H1 (cell line): ENCODE measurements at regions not wholly inside any gene's neighbourhood (a gene's known extent, or its start where the extent isn't known, plus 50 kb on each side); places are given as distances from the start of the nearest gene placed in this dataset.
A peak's percentile ranks its signal among the peaks of the same experiment; 100 is the strongest.

Source experiments
- CTCF ChIA-PET: fragments of 300-600 bp; sonication (Branson Sonifier 250); formaldehyde crosslinking; loops from one replicate; lab custom pipeline; 2021; ENCODE audit not compliant: partially characterized antibody; lab: Charles Lee
- POLR2A ChIA-PET: fragments of 300-600 bp; sonication (Branson Sonifier 250); formaldehyde crosslinking; loops from one replicate; lab custom pipeline; 2021; ENCODE audit warnings: inconsistent platforms; ENCODE audit not compliant: partially characterized antibody; lab: Charles Lee
- DNase-seq, 2 experiments: peaks; one replicate each; pipeline versions ENCODE4 v3.0.0 to v3.0.0-alpha.2; 2010 to 2022; ENCODE audit warnings: low spot score in 2 of 2, low read depth in 1 of 2, mixed read lengths in 1 of 2
- FAIRE-seq: peaks from 2 replicates; lab custom pipeline; 2011; peaks lifted over from hg19 to GRCh38; lab: Jason Lieb, UNC
- H2AFZ ChIP-seq: 2 replicates; pipeline ENCODE4 v1.8.1; 2012; ENCODE audit warnings: low read length, inconsistent platforms
- H2AK5ac ChIP-seq: 2 replicates; pipeline ENCODE4 v1.6.1; 2013; ENCODE audit warnings: low read depth, low read length
- H2BK120ac ChIP-seq: replicated peaks from 2 replicates; pipeline ENCODE3; 2013; ENCODE audit warnings: low read depth, low read length, inconsistent platforms
- H2BK12ac ChIP-seq: 2 replicates; pipeline ENCODE4 v1.6.1; 2013; ENCODE audit warnings: low read depth, low read length
- H2BK15ac ChIP-seq: 2 replicates; pipeline ENCODE4 v1.6.1; 2013; ENCODE audit warnings: low read length
- H2BK20ac ChIP-seq: 2 replicates; pipeline ENCODE4 v1.6.1; 2013; ENCODE audit warnings: low read length
- H2BK5ac ChIP-seq: 2 replicates; pipeline ENCODE4 v1.6.1; 2013; ENCODE audit warnings: low read depth, low read length
- H3K14ac ChIP-seq: 2 replicates; pipeline ENCODE4 v1.6.1; 2013; ENCODE audit warnings: inconsistent platforms; ENCODE audit not compliant: insufficient read length
- H3K18ac ChIP-seq: 2 replicates; pipeline ENCODE4 v1.6.1; 2013; ENCODE audit warnings: low read length; ENCODE audit errors: extremely low read depth
- H3K23ac ChIP-seq: 2 replicates; pipeline ENCODE4 v1.6.1; 2013; ENCODE audit warnings: inconsistent platforms; ENCODE audit not compliant: insufficient read length
- H3K23me2 ChIP-seq: 2 replicates; pipeline ENCODE4 v1.6.1; 2013; ENCODE audit warnings: low read depth, low read length
- H3K27ac ChIP-seq: 2 replicates; pipeline ENCODE4 v1.6.1; 2011; ENCODE audit warnings: low read depth, low read length, inconsistent platforms
- H3K27me3 ChIP-seq, 4 experiments: replicated peaks in 1 of 4; 1 replicate in 1 of 4; 2 replicates in 3 of 4; pipeline versions ENCODE4 v1.6.1 to v1.8.1; 2011 to 2013; ENCODE audit warnings: low read length in 3 of 4, mild to moderate bottlenecking in 3 of 4, inconsistent platforms in 2 of 4, mixed read lengths in 2 of 4, moderate library complexity in 1 of 4; ENCODE audit not compliant: control insufficient read depth in 3 of 4, insufficient read depth in 3 of 4; ENCODE audit errors: extremely low read depth in 1 of 4
- H3K36me3 ChIP-seq, 4 experiments: 2 replicates each; pipeline versions ENCODE4 v1.6.1 to v1.8.1; 2011 to 2013; ENCODE audit warnings: mild to moderate bottlenecking in 4 of 4, low read length in 3 of 4, moderate library complexity in 2 of 4, control low read depth in 1 of 4, inconsistent platforms in 1 of 4; ENCODE audit not compliant: insufficient read depth in 4 of 4, control insufficient read depth in 2 of 4
- H3K4ac ChIP-seq: replicated peaks from 2 replicates; pipeline ENCODE3; 2013; ENCODE audit warnings: low read length, low read depth, mixed read lengths, inconsistent platforms; ENCODE audit not compliant: insufficient read length
- H3K4me1 ChIP-seq, 4 experiments: replicated peaks in 1 of 4; 1 replicate in 1 of 4; 2 replicates in 3 of 4; pipeline versions ENCODE4 v1.6.1 to v1.8.1; 2011 to 2013; ENCODE audit warnings: low read length in 3 of 4, inconsistent platforms in 2 of 4, mixed read lengths in 1 of 4; ENCODE audit not compliant: insufficient read depth in 4 of 4, control insufficient read depth in 3 of 4
- H3K4me2 ChIP-seq, 2 experiments: 2 replicates each; pipeline versions ENCODE4 v1.6.1 to v1.8.1; 2011 to 2013; ENCODE audit warnings: low read depth in 2 of 2, low read length in 2 of 2, control low read depth in 1 of 2, inconsistent platforms in 1 of 2, mild to moderate bottlenecking in 1 of 2; ENCODE audit not compliant: insufficient read depth in 1 of 2
- H3K4me3 ChIP-seq, 4 experiments: fragments of 200-600, 300-600 bp in 1 of 4; sonication (generic), shearing (Covaris generic), sonication (Bioruptor Twin) in 1 of 4; 2 replicates each; pipeline versions ENCODE4 v1.5.1 to v1.8.1; 2011 to 2016; ENCODE audit warnings: low read length in 4 of 4, low read depth in 3 of 4, control low read depth in 2 of 4, inconsistent platforms in 2 of 4, mild to moderate bottlenecking in 2 of 4, mixed read lengths in 1 of 4, moderate library complexity in 1 of 4; ENCODE audit not compliant: insufficient read depth in 2 of 4; ENCODE audit errors: extremely low read depth in 1 of 4
- H3K56ac ChIP-seq: replicated peaks from 2 replicates; pipeline ENCODE3; 2013; ENCODE audit warnings: low read depth, mild to moderate bottlenecking, mixed read lengths, low read length, inconsistent platforms; ENCODE audit not compliant: insufficient read length
- H3K79me1 ChIP-seq: 2 replicates; pipeline ENCODE4 v1.6.1; 2013; ENCODE audit warnings: low read depth, low read length, control low read depth
- H3K79me2 ChIP-seq, 2 experiments: 2 replicates each; pipeline versions ENCODE4 v1.6.1 to v1.8.1; 2012 to 2013; ENCODE audit warnings: low read length in 2 of 2, mild to moderate bottlenecking in 2 of 2, inconsistent platforms in 1 of 2; ENCODE audit not compliant: insufficient read depth in 2 of 2, control insufficient read depth in 1 of 2
- H3K9ac ChIP-seq, 4 experiments: replicated peaks in 1 of 4; 1 replicate in 1 of 4; 2 replicates in 3 of 4; pipeline versions ENCODE4 v1.6.1 to v1.8.1; 2011 to 2013; ENCODE audit warnings: low read depth in 3 of 4, low read length in 3 of 4, control low read depth in 2 of 4, mild to moderate bottlenecking in 2 of 4, moderate library complexity in 2 of 4, inconsistent platforms in 1 of 4; ENCODE audit errors: extremely low read depth in 1 of 4
- H3K9me3 ChIP-seq, 2 experiments: 2 replicates each; pipeline versions ENCODE4 v1.6.1 to v1.8.1; 2012 to 2013; ENCODE audit warnings: mild to moderate bottlenecking in 2 of 2, moderate library complexity in 2 of 2, control low read depth in 1 of 2, inconsistent platforms in 1 of 2, low read depth in 1 of 2, low read length in 1 of 2, mixed read lengths in 1 of 2; ENCODE audit not compliant: insufficient read depth in 2 of 2
- H4K20me1 ChIP-seq, 2 experiments: replicated peaks in 1 of 2; 2 replicates each; pipeline versions ENCODE3 to v1.8.1; 2011 to 2013; ENCODE audit warnings: inconsistent platforms in 2 of 2, low read length in 2 of 2, mild to moderate bottlenecking in 1 of 2; ENCODE audit not compliant: insufficient read depth in 2 of 2, control insufficient read depth in 1 of 2
- H4K5ac ChIP-seq: 2 replicates; pipeline ENCODE4 v1.6.1; 2013; ENCODE audit warnings: low read length, low read depth, mixed read lengths, inconsistent platforms; ENCODE audit not compliant: insufficient read length
- H4K8ac ChIP-seq: 2 replicates; pipeline ENCODE4 v1.8.0; 2013; ENCODE audit warnings: mild to moderate bottlenecking, moderate library complexity, low read length, inconsistent platforms; ENCODE audit not compliant: insufficient read depth; ENCODE audit errors: extremely low read depth
- H4K91ac ChIP-seq: replicated peaks from 2 replicates; pipeline ENCODE3; 2013; ENCODE audit warnings: low read length, mixed read lengths, inconsistent platforms; ENCODE audit not compliant: insufficient read length
- ASH2L ChIP-seq: fragments of 200-600, 300-600 bp; sonication (generic); IDR thresholded peaks from one replicate; pipeline ENCODE4 v1.7.1; 2017; ENCODE audit warnings: low read length
- BACH1 ChIP-seq: IDR thresholded peaks from 2 replicates; pipeline ENCODE4 v1.6.1; 2012; ENCODE audit warnings: low read length, improper control_type of control experiment
- CHD2 ChIP-seq: IDR thresholded peaks from 2 replicates; pipeline ENCODE4 v1.6.1; 2012; ENCODE audit warnings: low read length, improper control_type of control experiment
- CREB1 ChIP-seq: IDR thresholded peaks from 2 replicates; pipeline ENCODE4 v1.6.1; 2012; ENCODE audit warnings: inconsistent platforms
- MAFK ChIP-seq: IDR thresholded peaks from 2 replicates; pipeline ENCODE4 v1.6.1; 2012; ENCODE audit warnings: low read depth, mild to moderate bottlenecking, improper control_type of control experiment, low read length
- SUZ12 ChIP-seq: fragments of 200-600 bp; sonication (generic); IDR thresholded peaks from 2 replicates; pipeline ENCODE4 v1.6.1; 2012; ENCODE audit warnings: mild to moderate bottlenecking, inconsistent platforms, low read length, moderate library complexity, mixed read lengths
- WGBS, 2 experiments: shearing (Covaris generic) in 1 of 2; methylation state at CpG; one replicate each; pipeline versions ENCODE4 v1.1.6 to v1.1.7; 2013 to 2015; ENCODE audit warnings: low lambda C conversion rate in 2 of 2, mixed read lengths in 2 of 2, inconsistent platforms in 1 of 2, low coverage in 1 of 2, missing lambda C conversion rate in 1 of 2; ENCODE audit not compliant: insufficient replicate concordance in 2 of 2, insufficient coverage in 1 of 2, insufficient read length in 1 of 2; ENCODE audit errors: extremely low coverage in 1 of 2, missing lambda C conversion rate in 1 of 2; 5-methylcytosine and 5-hydroxymethylcytosine counted together

DNA sequence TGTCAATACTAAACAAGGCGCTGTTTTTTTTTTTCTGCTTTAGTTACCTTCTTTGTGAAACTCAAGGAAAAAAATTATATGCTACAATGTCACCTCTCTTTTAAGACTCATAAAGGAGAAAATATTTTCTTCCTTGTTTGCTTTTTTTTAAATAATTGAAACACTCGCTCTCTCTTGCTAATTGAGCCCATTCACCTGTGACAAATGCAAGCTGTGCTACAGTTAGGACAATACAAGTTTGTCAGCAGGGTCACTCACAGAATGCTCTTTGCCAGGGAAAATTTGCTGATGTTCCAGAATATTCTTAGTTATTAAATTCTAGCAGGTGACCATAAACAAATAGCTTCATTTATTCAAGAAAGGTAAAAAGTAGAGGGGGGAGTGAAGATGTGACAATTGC lies 375.9 kb upstream of the DPPA4 start:
- FAIRE-seq: peak; percentile 24
- ChIA-PET CTCF (interaction anchor here (1.2 kb wide), 1 partner anchor 90 kb away, joined by 3 read pairs; no protein-coding TSS in a partner anchor), POLR2A (no interaction called here)
- H2BK5ac ChIP-seq: no peak overlapping the region
- H3K4me2 ChIP-seq: 0 out of 4 replicates have a peak overlapping the region, but pooled peaks of 1 of the 2 experiments have one; percentile 6
- no peak overlapping the region for H3K56ac ChIP-seq
- H2BK120ac ChIP-seq: no peak overlapping the region
- H3K23ac ChIP-seq: no peak overlapping the region
- H3K18ac ChIP-seq: no peak overlapping the region
- no peak overlapping the region for H4K8ac ChIP-seq
- H3K9ac ChIP-seq: no peak overlapping the region
- no peak overlapping the region for H2AK5ac ChIP-seq
- H2BK15ac ChIP-seq: no peak overlapping the region
- 43% methylated on average over 2 of the region's 2 CpGs; no CpG with 5 or more reads in 1 of the 2 experiments for WGBS, 2 experiments
- H2AFZ ChIP-seq: no peak overlapping the region
- H4K91ac ChIP-seq: no peak overlapping the region
- H2BK12ac ChIP-seq: no peak overlapping the region
- H3K27me3 ChIP-seq: no peaks in the 10 kb centered on the region
- H3K27ac ChIP-seq: no peak overlapping the region
- no peak overlapping the region for H3K4ac ChIP-seq
- H3K36me3 ChIP-seq: no peaks in the 10 kb centered on the region
- H3K14ac ChIP-seq: no peak overlapping the region
- DNase-seq: no peak
- no peak overlapping the region for H4K5ac ChIP-seq
- no peaks in the 10 kb centered on the region for H4K20me1 ChIP-seq
- no peak overlapping the region for H3K4me3 ChIP-seq
- peaks cover 0 to 8% (median 0%) of the 10 kb centered on the region in 4 experiments; a peak in 1 of 7 replicates for H3K4me1 ChIP-seq
- H2BK20ac ChIP-seq: no peak overlapping the region
- H3K23me2 ChIP-seq: no peaks in the 10 kb centered on the region
- no peaks in the 10 kb centered on the region for H3K9me3 ChIP-seq
- H3K79me2 ChIP-seq: no peaks in the 10 kb centered on the region
- H3K79me1 ChIP-seq: no peaks in the 10 kb centered on the region
- TF ChIP-seq ASH2L (no peak), CHD2 (no peak), BACH1 (no peak), MAFK (no peak), SUZ12 (no peak), CREB1 (no peak)
